H1 (cell line): ENCODE measurements at regions not wholly inside any gene's neighbourhood (a gene's known extent, or its start where the extent isn't known, plus 50 kb on each side); places are given as distances from the start of the nearest gene placed in this dataset.

Source experiments
- CTCF ChIA-PET: fragments of 300-600 bp; sonication (Branson Sonifier 250); formaldehyde crosslinking; loops from one replicate; lab custom pipeline; 2021; ENCODE audit not compliant: partially characterized antibody; lab: Charles Lee
- POLR2A ChIA-PET: fragments of 300-600 bp; sonication (Branson Sonifier 250); formaldehyde crosslinking; loops from one replicate; lab custom pipeline; 2021; ENCODE audit warnings: inconsistent platforms; ENCODE audit not compliant: partially characterized antibody; lab: Charles Lee
- DNase-seq, 2 experiments: peaks; one replicate each; pipeline versions ENCODE4 v3.0.0 to v3.0.0-alpha.2; 2010 to 2022; ENCODE audit warnings: low spot score in 2 of 2, low read depth in 1 of 2, mixed read lengths in 1 of 2
- FAIRE-seq: peaks from 2 replicates; lab custom pipeline; 2011; peaks lifted over from hg19 to GRCh38; lab: Jason Lieb, UNC
- H2AFZ ChIP-seq: 2 replicates; pipeline ENCODE4 v1.8.1; 2012; ENCODE audit warnings: low read length, inconsistent platforms
- H2AK5ac ChIP-seq: 2 replicates; pipeline ENCODE4 v1.6.1; 2013; ENCODE audit warnings: low read depth, low read length
- H2BK120ac ChIP-seq: replicated peaks from 2 replicates; pipeline ENCODE3; 2013; ENCODE audit warnings: low read depth, low read length, inconsistent platforms
- H2BK12ac ChIP-seq: 2 replicates; pipeline ENCODE4 v1.6.1; 2013; ENCODE audit warnings: low read depth, low read length
- H2BK15ac ChIP-seq: 2 replicates; pipeline ENCODE4 v1.6.1; 2013; ENCODE audit warnings: low read length
- H2BK20ac ChIP-seq: 2 replicates; pipeline ENCODE4 v1.6.1; 2013; ENCODE audit warnings: low read length
- H2BK5ac ChIP-seq: 2 replicates; pipeline ENCODE4 v1.6.1; 2013; ENCODE audit warnings: low read depth, low read length
- H3K14ac ChIP-seq: 2 replicates; pipeline ENCODE4 v1.6.1; 2013; ENCODE audit warnings: inconsistent platforms; ENCODE audit not compliant: insufficient read length
- H3K18ac ChIP-seq: 2 replicates; pipeline ENCODE4 v1.6.1; 2013; ENCODE audit warnings: low read length; ENCODE audit errors: extremely low read depth
- H3K23ac ChIP-seq: 2 replicates; pipeline ENCODE4 v1.6.1; 2013; ENCODE audit warnings: inconsistent platforms; ENCODE audit not compliant: insufficient read length
- H3K23me2 ChIP-seq: 2 replicates; pipeline ENCODE4 v1.6.1; 2013; ENCODE audit warnings: low read depth, low read length
- H3K27ac ChIP-seq: 2 replicates; pipeline ENCODE4 v1.6.1; 2011; ENCODE audit warnings: low read depth, low read length, inconsistent platforms
- H3K27me3 ChIP-seq, 4 experiments: replicated peaks in 1 of 4; 1 replicate in 1 of 4; 2 replicates in 3 of 4; pipeline versions ENCODE4 v1.6.1 to v1.8.1; 2011 to 2013; ENCODE audit warnings: low read length in 3 of 4, mild to moderate bottlenecking in 3 of 4, inconsistent platforms in 2 of 4, mixed read lengths in 2 of 4, moderate library complexity in 1 of 4; ENCODE audit not compliant: control insufficient read depth in 3 of 4, insufficient read depth in 3 of 4; ENCODE audit errors: extremely low read depth in 1 of 4
- H3K36me3 ChIP-seq, 4 experiments: 2 replicates each; pipeline versions ENCODE4 v1.6.1 to v1.8.1; 2011 to 2013; ENCODE audit warnings: mild to moderate bottlenecking in 4 of 4, low read length in 3 of 4, moderate library complexity in 2 of 4, control low read depth in 1 of 4, inconsistent platforms in 1 of 4; ENCODE audit not compliant: insufficient read depth in 4 of 4, control insufficient read depth in 2 of 4
- H3K4ac ChIP-seq: replicated peaks from 2 replicates; pipeline ENCODE3; 2013; ENCODE audit warnings: low read length, low read depth, mixed read lengths, inconsistent platforms; ENCODE audit not compliant: insufficient read length
- H3K4me1 ChIP-seq, 4 experiments: replicated peaks in 1 of 4; 1 replicate in 1 of 4; 2 replicates in 3 of 4; pipeline versions ENCODE4 v1.6.1 to v1.8.1; 2011 to 2013; ENCODE audit warnings: low read length in 3 of 4, inconsistent platforms in 2 of 4, mixed read lengths in 1 of 4; ENCODE audit not compliant: insufficient read depth in 4 of 4, control insufficient read depth in 3 of 4
- H3K4me2 ChIP-seq, 2 experiments: 2 replicates each; pipeline versions ENCODE4 v1.6.1 to v1.8.1; 2011 to 2013; ENCODE audit warnings: low read depth in 2 of 2, low read length in 2 of 2, control low read depth in 1 of 2, inconsistent platforms in 1 of 2, mild to moderate bottlenecking in 1 of 2; ENCODE audit not compliant: insufficient read depth in 1 of 2
- H3K4me3 ChIP-seq, 4 experiments: fragments of 200-600, 300-600 bp in 1 of 4; sonication (generic), shearing (Covaris generic), sonication (Bioruptor Twin) in 1 of 4; 2 replicates each; pipeline versions ENCODE4 v1.5.1 to v1.8.1; 2011 to 2016; ENCODE audit warnings: low read length in 4 of 4, low read depth in 3 of 4, control low read depth in 2 of 4, inconsistent platforms in 2 of 4, mild to moderate bottlenecking in 2 of 4, mixed read lengths in 1 of 4, moderate library complexity in 1 of 4; ENCODE audit not compliant: insufficient read depth in 2 of 4; ENCODE audit errors: extremely low read depth in 1 of 4
- H3K56ac ChIP-seq: replicated peaks from 2 replicates; pipeline ENCODE3; 2013; ENCODE audit warnings: low read depth, mild to moderate bottlenecking, mixed read lengths, low read length, inconsistent platforms; ENCODE audit not compliant: insufficient read length
- H3K79me1 ChIP-seq: 2 replicates; pipeline ENCODE4 v1.6.1; 2013; ENCODE audit warnings: low read depth, low read length, control low read depth
- H3K79me2 ChIP-seq, 2 experiments: 2 replicates each; pipeline versions ENCODE4 v1.6.1 to v1.8.1; 2012 to 2013; ENCODE audit warnings: low read length in 2 of 2, mild to moderate bottlenecking in 2 of 2, inconsistent platforms in 1 of 2; ENCODE audit not compliant: insufficient read depth in 2 of 2, control insufficient read depth in 1 of 2
- H3K9ac ChIP-seq, 4 experiments: replicated peaks in 1 of 4; 1 replicate in 1 of 4; 2 replicates in 3 of 4; pipeline versions ENCODE4 v1.6.1 to v1.8.1; 2011 to 2013; ENCODE audit warnings: low read depth in 3 of 4, low read length in 3 of 4, control low read depth in 2 of 4, mild to moderate bottlenecking in 2 of 4, moderate library complexity in 2 of 4, inconsistent platforms in 1 of 4; ENCODE audit errors: extremely low read depth in 1 of 4
- H3K9me3 ChIP-seq, 2 experiments: 2 replicates each; pipeline versions ENCODE4 v1.6.1 to v1.8.1; 2012 to 2013; ENCODE audit warnings: mild to moderate bottlenecking in 2 of 2, moderate library complexity in 2 of 2, control low read depth in 1 of 2, inconsistent platforms in 1 of 2, low read depth in 1 of 2, low read length in 1 of 2, mixed read lengths in 1 of 2; ENCODE audit not compliant: insufficient read depth in 2 of 2
- H4K20me1 ChIP-seq, 2 experiments: replicated peaks in 1 of 2; 2 replicates each; pipeline versions ENCODE3 to v1.8.1; 2011 to 2013; ENCODE audit warnings: inconsistent platforms in 2 of 2, low read length in 2 of 2, mild to moderate bottlenecking in 1 of 2; ENCODE audit not compliant: insufficient read depth in 2 of 2, control insufficient read depth in 1 of 2
- H4K5ac ChIP-seq: 2 replicates; pipeline ENCODE4 v1.6.1; 2013; ENCODE audit warnings: low read length, low read depth, mixed read lengths, inconsistent platforms; ENCODE audit not compliant: insufficient read length
- H4K8ac ChIP-seq: 2 replicates; pipeline ENCODE4 v1.8.0; 2013; ENCODE audit warnings: mild to moderate bottlenecking, moderate library complexity, low read length, inconsistent platforms; ENCODE audit not compliant: insufficient read depth; ENCODE audit errors: extremely low read depth
- H4K91ac ChIP-seq: replicated peaks from 2 replicates; pipeline ENCODE3; 2013; ENCODE audit warnings: low read length, mixed read lengths, inconsistent platforms; ENCODE audit not compliant: insufficient read length
- BCL11A ChIP-seq, 2 experiments: IDR thresholded peaks; one replicate each; pipeline ENCODE4 v1.6.1; 2011; ENCODE audit warnings: low read depth in 2 of 2, low read length in 2 of 2, mild to moderate bottlenecking in 2 of 2
- TEAD4 ChIP-seq: IDR thresholded peaks from 2 replicates; pipeline ENCODE4 v1.6.1; 2012; ENCODE audit warnings: low read depth, low read length, inconsistent platforms, mixed read lengths
- WGBS, 2 experiments: shearing (Covaris generic) in 1 of 2; methylation state at CpG; one replicate each; pipeline versions ENCODE4 v1.1.6 to v1.1.7; 2013 to 2015; ENCODE audit warnings: low lambda C conversion rate in 2 of 2, mixed read lengths in 2 of 2, inconsistent platforms in 1 of 2, low coverage in 1 of 2, missing lambda C conversion rate in 1 of 2; ENCODE audit not compliant: insufficient replicate concordance in 2 of 2, insufficient coverage in 1 of 2, insufficient read length in 1 of 2; ENCODE audit errors: extremely low coverage in 1 of 2, missing lambda C conversion rate in 1 of 2; 5-methylcytosine and 5-hydroxymethylcytosine counted together

DNA sequence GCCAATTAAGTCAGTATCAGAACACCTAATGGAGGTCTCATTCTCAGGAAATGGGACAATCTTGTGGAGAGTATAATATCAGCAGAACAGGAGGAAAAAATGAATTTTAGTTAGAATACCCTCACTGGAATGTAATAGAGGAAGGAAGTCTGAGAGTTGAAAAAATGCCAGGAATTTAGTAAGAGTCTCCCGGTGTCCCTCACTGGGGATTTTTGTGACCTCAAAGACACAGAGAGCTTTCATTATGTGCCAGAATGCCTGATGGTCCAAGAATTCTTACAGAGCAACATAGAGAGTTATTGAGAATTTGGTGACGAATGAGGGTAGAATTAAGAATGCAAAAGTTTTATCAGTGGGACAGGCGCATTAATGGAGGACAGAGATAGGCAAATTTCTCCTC, 443.5 kb upstream of the B3GALT2 start:
- Histone ChIP-seq H2AK5ac (no peak overlapping the region), H3K36me3 (no peaks in the 10 kb centered on the region), H4K5ac (no peak overlapping the region), H4K8ac (no peak overlapping the region), H3K4me1 (no peaks in the 10 kb centered on the region), H3K18ac (no peak overlapping the region), H4K20me1 (no peaks in the 10 kb centered on the region), H3K9ac (no peak overlapping the region), H3K27me3 (no peaks in the 10 kb centered on the region), H4K91ac (no peak overlapping the region), H3K14ac (no peak overlapping the region), H3K27ac (no peak overlapping the region), H3K9me3 (no peaks in the 10 kb centered on the region), H3K4me2 (no peak overlapping the region), H2AFZ (0 out of 2 replicates have a peak overlapping the region, but pooled peaks have one; percentile 3), H3K4me3 (no peak overlapping the region), H3K23ac (no peak overlapping the region), H2BK20ac (no peak overlapping the region), H3K56ac (no peak overlapping the region), H3K23me2 (no peaks in the 10 kb centered on the region), H3K79me1 (no peaks in the 10 kb centered on the region), H2BK120ac (no peak overlapping the region), H3K4ac (no peak overlapping the region), H2BK5ac (no peak overlapping the region), H3K79me2 (no peaks in the 10 kb centered on the region), H2BK12ac (no peak overlapping the region), H2BK15ac (no peak overlapping the region)
- CTCF ChIA-PET = interaction anchor here (1.6 kb wide), 1 partner anchor 22 kb away, joined by 3 read pairs; no protein-coding TSS in a partner anchor
- WGBS, 2 experiments = 88 to 100% methylated on average over 2 to 3 of the region's 3 CpGs
- TF ChIP-seq TEAD4 = peak; percentile 49; the same call in 1 of the 2 replicates
- TF ChIP-seq BCL11A (IDR thresholded peaks at IDR 0.05; ENCODE audit: low read depth in 2 of 2, low read length in 2 of 2) = no peak
- POLR2A ChIA-PET = no interaction called here
- FAIRE-seq (no peak), DNase-seq (no peak)
